ENCODE measurements at regions not wholly inside any gene's neighbourhood (a gene's known extent, or its start where the extent isn't known, plus 50 kb on each side); places are given as distances from the start of the nearest gene placed in this dataset.

DNA sequence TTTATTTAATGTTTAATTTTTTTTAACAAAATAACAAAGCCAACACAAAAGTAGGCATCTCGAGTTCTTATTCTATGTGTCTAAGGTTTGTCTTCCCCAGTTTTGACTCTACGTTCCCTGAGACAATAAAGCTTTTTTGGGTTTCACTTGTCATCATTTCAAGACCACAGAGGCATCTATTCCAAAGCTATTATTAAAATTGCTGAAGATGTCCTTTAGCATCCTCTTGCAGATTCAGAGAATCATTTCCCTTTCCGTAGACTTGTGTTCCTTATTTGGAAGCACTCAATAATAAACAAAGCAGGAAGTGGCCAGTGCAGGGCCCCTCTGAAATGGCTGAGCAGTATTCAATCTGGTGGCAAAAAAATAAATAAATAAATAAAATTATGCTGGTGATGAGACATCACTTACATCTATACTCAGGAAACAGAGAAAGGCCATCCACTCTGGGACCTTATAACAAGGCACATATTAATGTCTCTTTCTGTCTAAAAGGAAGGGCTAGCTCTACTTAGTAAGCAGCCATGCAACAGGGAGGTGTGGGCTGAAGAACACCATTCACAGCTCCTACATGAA, 362.3 kb downstream of the WDR72 start:
- DNase-seq = no peak

DNA sequence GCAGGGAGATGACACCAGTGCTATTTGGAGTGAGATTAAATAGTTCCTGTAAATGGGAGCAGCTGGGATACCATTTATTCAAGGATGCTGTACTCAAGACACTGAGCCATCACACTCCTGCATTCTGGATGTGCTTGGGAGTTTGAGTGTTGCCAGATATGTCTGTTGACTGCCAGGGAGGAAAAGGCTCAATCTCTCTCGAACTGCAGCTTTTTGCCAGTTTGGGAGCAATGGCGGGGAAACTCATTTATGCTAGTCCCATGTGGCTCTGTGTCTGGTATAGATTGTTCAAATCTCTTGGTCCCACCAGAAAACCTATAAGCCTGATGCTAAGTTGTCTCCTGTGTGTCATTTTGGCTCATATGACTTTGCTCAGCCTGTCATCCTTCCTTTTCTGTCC, 363.6 kb downstream of the WDR72 start:
- DNase-seq = no peak

DNA sequence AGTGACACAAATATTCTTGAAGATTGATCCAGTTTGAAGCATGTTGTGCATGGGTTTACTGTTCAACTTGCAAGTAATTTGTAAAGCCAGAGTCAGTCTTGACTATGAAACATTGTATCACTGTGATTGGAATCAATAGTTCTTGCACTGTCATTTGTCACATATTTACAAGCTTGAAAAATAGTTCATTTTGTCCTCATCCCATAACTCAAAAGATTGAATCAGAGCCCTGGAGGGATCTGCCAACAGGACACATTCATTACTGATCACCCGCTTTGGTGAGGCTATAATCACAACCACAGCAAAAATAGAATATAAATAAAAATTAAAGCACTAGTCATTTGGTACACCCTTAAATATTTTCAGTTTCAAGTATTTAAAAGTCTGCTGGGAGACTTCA, 368.9 kb downstream of the WDR72 start:
- DNase-seq = no peak

DNA sequence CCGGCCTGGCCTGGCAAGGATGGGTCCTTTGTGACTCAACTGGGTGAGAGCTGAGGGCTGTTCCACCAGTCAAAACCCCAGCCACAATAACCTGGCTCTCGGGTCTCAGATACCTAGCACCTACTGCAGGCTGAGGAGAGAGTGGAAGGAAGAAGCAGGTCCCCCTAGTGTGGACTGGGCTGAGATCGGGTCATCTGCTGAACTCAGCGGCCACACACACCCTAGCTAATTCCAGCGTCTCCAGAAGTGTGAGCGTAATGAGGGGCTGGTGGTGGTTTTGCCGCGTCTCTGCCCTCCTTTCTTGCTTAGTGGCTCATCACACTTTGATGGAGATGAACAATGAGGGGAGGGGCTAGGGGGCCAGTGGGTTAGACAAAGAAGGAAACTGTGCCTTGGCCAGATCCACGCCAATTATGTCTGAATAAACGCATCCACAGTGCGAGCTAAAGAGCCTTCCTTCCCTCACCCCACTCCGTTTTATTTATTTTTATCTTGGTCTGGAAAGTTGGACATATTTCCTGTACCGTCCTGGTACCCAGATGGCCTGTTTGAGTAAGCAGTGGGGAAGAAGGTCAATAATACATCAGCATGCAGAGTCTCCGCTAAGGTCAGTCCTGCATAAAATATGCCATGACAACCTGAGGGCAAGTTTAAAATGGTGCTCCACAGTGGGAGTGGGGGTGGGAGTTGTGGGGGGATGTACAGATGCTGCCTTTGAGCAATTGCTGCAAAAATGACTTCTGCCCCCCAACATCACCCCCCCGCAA, 370.0 kb downstream of the WDR72 start:
- no peak for DNase-seq

DNA sequence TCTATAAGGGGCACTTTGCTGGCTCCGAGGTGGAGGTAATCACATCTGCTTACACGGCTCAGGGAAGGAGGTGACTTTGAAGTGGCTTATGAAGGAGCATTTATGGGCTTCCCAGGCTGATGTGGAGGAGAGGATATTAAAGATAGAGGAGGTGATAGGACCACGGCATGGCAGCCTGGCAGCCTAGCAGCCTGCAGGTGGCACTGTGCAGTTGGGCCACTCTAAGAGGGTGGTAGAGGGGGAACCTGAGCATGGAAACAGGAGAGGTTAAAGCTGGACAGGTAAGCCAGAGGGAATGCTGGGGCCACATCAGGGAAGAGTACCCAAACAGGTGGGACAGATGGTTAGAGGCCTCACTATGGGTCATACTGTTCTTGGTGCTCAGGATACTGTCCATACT, 375.0 kb downstream of the WDR72 start:
- DNase-seq = no peak

DNA sequence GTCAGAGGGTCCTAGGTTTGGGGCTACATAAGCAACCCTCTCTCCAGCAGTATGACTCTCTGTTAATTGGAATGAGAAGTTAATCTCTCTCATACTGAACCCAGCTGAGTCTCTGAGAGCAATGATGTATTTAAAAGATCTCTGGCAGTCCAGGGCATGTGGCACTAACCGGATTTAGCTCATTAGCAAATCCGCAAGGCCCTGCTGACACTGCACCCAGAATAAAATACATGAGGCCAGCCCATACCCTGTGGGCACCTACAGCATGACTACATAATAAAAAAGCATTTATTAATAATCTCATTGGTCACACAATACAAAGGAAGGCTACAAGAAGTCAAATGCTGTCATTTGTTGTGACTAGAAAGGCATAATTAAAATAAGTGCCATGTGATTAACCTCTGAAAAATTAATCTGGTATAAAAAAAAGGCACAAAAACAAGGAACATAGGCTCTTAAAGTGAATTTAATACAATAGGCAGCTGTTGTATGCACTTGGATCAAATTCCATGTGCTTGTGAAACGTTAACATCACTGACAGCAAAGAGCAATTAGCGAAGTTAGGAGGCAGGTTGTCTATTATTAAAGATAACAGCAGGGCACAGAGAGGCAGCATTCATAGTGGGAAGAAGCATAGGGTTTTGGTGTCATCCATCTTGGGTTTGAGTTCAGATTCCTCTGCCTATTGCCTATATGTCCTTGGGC, 381.2 kb downstream of the WDR72 start:
- no peak for DNase-seq

DNA sequence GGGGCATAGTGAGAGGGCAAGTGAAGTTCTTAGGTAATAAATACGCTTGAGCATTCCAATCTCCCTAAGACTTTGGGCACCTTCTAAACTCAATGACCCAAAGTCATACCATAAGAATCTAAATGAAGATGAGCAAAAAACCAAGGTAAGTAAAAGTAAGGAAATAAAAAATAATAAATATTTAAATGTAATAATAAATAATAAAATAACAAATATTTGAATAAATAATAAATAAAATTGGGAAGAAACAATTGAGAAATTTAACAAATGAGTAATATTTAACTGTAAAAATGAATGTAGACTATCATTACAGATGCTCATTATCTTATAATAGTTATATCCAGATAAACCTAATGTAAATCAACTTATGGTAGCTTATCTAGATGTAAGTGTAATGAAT, 391.7 kb downstream of the WDR72 start:
- no peak for DNase-seq

DNA sequence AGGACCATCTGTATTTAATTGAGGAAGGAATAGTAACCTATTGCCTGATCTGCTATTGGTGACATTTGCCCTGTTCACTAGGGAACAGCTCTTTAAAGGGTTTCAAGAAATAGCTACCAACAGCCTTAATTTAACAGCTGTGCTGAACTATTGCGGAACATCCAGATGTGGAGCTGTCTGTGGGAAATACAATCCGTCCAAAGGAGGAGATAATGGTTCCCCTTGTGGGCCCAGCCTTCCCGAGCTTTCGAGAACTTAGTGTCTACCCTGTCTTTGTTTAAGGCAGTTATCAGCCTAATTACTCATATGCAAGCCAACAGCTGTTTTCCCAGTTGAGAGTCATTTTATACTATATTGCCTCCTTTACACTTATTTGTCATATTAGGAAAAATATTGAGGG, 398.6 kb downstream of the WDR72 start:
- DNase-seq = no peak

DNA sequence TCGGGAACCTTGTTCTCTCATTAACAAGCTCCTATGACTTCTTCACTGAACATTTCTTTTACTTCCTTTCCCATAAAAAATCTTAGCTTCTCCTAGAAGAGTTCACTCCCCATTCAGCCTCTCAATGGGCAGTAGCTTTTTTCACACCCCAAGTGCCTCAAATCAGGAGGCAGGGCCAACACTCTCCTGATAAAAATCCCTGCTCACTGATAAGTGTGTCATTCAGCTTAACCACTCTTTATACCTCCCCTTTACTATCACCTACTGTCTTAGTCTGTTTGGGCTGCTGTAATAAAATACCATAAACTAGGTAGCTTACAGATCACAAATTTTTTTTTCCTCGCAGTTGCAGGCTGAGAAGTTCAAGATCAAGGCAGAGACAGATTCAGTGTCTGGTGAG, 400.4 kb downstream of the WDR72 start:
- DNase-seq = no peak

DNA sequence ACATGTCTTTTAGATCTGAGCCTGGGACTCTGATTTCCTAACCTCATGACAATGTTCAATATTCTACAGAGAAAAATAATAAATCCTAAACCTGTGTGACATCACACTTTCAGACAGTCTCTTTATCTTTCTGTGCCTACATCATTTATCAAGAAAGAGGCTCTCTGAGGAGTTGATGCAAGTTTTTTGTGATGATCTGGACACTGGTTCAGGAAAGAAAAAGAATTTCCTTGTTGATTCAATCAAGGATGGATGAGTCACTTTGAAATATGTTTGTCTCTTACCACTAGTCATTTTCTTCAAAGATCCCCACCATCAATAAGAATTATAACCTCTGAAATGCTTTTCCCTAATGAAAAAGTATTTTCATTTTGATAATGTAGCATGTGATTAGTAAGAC, 404.6 kb downstream of the WDR72 start:
- DNase-seq = no peak

DNA sequence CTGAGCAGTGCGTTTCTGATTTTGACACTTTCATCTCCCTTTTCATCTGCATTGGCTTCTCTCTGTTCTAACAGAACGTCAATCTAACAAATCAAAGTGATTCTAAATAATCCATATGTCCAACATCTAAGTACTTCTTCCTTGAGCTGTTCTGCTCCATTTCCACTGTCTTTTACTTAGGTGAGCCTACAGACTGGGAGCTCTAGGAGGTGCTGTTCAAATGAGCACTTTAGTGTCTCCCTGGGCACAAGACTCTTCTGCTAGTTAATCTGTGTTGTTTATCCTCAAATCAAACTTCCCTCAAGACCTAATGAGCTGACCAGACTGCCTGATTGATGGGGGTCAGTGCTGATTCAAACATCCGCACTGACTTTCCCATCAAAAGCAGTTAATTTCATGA, 408.1 kb downstream of the WDR72 start:
- no peak for DNase-seq

DNA sequence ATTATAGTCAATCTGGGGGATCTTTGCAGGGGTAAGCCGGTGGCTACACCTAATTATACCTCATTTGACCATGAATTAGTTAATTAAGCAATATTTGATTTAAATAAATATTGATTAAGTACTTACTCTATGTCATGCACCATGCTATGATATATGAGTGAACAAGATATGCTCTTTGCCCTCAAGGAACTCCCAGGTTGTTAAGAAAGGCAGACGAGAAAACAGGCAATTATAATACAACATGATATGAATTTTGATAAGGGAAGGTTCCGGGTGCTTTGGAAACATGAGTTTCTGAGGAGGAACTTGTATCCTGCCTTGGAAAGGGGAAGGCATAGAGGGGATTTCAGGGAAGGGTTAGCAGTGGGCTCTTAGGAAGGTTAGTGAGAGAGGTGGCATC, 412.9 kb downstream of the WDR72 start:
- DNase-seq = no peak

DNA sequence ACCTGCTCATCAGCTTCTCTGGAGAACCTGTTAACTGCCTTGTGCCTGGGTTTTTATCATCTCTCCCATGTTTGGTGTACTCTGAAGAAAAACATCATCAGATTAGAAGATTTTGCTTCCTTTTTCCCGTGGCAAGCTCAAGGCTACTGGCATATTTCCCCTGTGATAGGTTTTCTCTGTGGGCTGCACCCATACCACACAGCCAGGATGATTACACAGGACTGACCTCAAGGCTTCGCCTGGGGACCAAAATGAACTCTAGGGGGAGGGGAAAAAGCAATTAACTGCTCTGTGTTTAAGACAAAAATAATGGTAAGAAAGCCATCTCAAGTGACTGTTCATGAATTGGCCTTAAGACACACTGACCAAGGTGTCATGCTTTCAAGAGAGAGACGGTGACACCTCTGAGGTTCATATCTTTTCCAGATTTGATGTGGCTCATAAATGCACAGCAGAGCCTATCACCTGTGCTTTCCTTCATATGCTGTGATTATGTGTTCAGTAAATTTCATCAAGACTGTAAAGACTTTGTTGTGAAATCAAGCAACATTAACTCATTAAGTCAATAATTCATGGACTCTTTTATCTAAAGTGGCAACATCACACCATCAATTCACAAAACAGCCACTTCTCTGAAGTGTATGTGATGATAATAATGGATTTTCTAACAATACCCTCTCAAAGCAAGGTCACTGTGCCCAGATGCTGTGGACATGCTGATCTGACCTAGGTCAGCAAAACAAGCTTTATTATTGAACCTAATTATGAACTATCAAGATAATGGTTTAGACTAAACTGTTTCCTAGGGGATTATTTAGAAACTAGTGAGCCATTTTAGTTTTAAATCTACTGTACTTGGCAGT, 427.9 kb downstream of the WDR72 start:
- DNase-seq = no peak

DNA sequence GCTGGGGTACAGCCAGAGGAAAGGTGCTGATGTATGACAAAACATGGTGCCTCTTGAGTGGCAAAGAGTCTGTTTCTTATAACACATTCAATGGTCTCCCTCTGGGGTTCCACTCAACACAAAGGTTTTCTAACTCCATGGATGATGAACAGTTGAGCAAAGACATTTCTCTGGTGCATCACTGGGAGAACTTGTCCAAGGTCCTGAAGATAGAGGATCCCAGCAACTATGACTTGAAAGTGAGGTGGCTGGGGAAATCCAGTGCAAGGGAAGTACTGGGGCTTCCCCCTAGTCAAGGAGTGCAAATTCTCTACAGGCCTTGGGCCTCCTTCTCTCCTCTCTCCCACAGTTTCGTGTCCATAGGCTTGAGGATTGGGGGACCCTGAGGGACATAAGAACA, 431.1 kb downstream of the WDR72 start:
- DNase-seq = no peak

DNA sequence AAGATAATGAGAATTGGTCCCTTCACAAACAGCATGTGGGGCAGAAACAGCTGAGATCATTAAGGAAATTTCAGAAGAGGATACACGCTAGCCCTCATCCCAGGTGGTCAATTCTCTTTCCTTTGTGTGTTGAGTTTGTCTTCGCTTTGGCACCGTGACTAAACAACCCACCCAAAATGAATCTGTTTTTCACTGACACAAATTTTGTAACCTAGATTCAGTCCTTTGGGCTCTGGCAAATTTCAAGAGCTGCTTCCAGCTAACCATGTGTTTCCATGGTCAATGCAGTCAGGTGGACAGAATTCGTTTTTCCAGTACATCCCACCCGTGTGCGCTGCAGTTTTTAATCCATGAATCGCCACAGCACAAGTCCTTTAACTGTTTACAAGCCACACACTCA, 435.4 kb downstream of the WDR72 start:
- no peak for DNase-seq

DNA sequence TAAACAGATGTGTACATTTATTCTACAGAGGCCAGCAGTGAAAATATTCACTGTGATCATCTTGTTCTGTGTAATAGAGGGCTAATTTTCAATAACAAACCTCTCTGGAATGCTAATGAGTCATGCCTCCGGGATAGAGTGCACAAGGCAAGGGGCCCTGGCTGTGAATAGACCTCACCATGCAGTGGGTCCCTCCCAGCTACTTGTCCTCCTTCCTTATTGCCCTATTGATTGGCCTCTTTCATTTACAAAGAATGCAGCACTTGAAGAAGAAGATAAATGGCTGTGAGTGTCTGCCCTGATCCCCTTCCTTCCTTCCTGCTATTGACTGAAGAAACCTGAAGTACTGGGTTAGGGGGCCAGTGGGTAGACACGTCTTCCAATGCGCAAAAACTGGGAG, 436.3 kb downstream of the WDR72 start:
- DNase-seq = no peak

DNA sequence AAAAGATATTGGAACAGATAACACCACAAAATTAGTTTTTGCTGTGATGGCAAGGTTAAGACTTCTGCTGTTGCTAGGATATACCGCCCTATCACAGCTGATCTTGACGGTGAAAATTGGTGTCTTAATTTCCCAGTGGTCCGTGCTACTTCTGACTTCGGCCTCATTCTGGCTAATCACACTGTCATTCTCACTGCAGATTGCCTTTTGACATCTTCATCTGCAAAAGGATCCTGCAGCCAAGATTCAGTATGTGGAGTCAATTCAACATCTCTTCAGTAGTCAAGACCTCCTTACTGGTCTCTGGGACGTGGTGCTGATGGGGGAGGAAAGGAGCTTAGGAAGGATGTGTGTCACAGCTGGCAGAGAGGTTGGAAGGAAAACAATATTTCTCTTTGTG, 438.6 kb downstream of the WDR72 start:
- DNase-seq = no peak

DNA sequence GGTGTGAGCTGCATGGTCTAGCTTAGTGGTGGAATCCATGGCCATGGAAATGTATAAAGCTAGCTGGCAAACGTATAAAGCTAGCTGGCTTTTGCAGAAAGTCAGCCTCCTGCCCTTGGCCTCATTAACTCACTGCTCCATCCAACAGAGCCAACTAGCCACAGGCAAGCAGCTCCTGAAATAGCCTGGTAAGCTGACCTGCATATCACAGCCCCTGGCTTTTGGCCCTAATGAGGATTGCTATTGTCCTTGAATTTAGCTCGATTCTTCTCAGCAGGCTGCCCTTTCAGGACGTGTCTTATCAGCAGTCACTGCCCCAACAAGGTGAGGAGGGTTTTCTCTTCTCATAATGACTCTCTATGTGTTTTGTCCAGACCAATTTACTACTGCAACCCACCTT, 446.8 kb downstream of the WDR72 start:
- no peak for DNase-seq

DNA sequence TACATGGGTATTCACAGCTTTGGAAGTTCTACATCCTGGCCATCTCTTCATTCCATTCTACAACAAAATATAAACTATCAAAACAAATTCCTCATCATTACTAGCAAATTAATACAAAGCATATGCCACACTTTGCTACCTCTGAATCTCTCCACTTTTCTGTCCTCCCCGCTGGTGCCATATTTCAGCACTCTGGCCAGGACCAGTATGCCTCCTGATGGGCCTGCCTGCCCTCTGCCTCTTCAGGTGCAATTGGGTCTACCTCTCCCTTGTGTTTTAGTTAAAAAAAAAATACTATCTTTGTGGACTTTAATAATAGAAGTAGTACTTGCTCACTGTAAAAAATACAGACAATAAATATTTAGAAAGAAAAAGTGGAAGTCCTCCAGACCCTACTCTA, 448.8 kb downstream of the WDR72 start:
- no peak for DNase-seq

DNA sequence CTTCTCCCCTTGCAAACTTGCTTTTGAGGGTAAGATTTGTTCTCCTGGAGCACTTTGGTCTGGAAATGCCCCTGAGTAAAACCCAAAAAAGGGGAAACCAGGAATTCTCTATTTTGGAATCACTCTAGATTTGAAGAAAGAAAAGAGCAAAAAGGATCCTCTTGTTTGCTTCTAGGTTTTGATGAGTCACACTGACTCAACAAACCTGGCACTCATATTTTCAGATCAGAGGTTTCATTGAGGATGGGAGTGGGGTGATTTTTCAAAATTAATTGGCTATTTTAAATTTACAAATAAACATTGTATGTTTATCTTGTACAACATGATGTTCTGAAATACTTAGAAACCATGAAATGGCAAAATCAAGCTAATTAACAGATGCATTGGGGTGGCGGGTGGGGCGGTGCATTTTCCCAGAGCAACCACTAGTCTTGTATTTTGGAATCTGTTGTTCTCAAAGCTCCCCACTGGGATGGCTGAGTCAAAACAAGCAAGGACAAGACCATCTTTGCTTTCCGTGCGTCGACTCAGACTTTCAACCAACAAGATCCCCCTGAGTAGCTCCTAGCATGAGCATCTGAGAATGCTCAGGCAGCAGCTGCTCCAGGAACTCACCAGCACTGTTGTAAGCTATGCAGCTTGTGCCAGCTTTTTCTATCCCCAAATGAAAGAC, 451.4 kb downstream of the WDR72 start:
- no peak for DNase-seq

DNA sequence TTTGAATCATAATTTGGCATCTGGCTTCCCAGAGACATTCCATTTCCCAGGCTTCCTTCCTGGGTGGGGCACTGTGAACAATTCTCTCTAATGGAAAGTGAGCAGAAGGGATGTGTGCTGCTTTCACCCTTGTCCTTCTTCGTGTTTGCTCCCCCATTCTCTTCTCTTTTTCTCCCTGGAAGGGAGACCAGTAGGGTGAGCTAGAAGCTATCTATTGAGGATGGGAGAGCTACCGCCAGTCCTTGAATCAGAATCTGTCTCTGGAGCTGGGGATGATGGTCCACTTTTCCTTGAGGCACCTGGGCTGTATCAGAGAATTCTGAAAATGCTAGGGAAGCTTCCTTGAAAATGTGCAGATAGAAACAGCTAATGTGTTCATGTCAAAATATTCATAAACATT, 453.9 kb downstream of the WDR72 start:
- DNase-seq = no peak

DNA sequence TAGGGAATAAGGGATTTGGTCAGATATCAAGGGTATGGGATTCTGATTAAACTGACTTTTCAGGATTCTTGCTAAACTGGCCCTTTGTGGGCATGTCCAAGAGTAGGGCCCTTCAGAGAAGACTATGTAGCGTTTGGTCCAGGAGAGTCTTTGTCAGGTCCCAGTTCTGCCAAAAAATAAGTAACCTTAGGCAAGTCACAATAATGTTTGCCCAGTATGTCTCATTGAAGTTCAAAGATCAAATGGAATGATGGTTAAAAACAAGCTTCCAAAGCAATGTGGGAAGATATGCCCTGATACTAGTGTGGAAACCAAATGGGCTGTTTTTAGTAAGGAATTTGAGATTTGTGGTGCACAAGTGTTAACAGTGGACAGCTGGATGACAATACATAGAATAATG, 454.4 kb downstream of the WDR72 start:
- DNase-seq = no peak

DNA sequence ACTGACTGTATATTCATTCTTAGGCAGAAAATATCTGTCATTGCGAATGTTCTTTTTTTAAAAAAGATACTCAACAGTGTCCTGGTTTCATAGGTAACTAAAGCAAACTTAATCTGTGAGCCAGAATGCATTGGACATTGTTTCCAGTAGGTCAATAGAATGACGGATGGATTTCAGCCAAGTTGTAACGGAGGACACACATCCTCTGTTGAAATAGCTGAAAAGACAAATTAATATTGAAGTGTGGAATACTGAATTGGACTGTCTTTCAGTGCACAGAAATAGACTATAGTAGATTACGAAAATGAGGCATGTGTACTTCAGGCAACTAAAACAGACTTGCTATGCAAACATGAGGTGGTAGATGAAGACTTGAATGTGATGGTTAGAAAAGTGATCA, 461.6 kb downstream of the WDR72 start:
- no peak for DNase-seq
